CD4-positive, alpha-beta T cell treated with Interleukin-4 for 1 hour (primary cell): ENCODE measurements at regions not wholly inside any gene's neighbourhood (a gene's known extent, or its start where the extent isn't known, plus 50 kb on each side); places are given as distances from the start of the nearest gene placed in this dataset.
A peak's percentile ranks its signal among the peaks of the same experiment; 100 is the strongest.

Experiments
- DNase-seq, 2 donors: peaks; one replicate each; pipeline ENCODE4 v3.0.0-alpha.2; 2020 to 2022

DNA sequence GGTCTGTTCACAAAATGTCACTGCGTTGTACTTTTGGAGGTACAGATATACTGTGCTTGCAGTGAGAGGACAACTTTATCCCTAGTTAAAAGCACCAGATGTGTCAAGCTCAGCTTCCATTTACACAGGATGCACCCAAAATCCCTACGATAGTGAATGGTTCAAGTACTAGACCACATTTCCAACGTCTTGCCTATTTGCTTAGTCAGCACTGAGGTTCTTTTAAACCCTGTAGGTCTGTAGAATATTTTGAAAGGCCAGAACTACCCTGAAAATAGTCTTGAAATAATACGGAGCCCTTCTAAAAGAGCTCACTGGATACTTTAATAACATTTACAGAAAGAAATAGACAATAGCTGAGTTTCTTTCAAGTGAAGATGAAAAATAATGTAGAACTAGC lies 466.1 kb downstream of the FUT8 start:
- DNase-seq = no peak

DNA sequence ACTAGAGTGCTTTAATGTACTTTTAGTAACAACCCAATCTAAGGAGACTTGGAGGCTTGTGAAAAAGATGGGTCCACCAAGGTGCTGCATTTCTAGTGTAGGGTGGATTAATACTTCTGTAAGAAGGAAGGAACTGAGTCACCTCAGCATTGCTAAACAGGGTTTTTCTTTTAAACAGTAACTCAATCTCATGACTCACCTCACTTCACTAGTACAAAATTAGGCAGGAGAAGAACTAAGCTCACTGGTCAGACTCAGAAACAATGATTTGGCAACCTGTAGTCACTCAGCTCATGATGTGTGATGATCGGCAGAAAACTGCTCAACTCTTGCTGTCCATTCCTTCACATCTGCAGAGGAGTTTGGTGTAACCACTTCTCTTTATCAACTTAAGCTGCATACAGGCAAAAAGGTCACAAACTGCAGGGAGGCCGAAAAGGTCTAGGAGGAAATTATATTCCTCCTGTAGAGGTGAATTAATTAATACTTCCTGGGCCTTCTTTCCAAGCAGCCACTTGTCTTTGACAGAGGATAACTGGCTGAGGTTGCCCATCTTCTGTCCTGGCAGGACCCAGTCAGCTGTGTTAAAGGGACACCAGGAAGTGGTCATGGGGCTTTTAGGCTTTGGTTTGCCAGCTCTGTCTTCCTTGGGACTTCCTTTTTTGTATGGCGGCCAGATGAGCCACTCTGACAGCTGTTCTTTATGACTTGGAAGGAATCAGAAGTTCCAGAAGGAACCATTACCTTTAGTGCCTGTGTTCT lies 466.9 kb downstream of the FUT8 start:
- DNase-seq = no peak

DNA sequence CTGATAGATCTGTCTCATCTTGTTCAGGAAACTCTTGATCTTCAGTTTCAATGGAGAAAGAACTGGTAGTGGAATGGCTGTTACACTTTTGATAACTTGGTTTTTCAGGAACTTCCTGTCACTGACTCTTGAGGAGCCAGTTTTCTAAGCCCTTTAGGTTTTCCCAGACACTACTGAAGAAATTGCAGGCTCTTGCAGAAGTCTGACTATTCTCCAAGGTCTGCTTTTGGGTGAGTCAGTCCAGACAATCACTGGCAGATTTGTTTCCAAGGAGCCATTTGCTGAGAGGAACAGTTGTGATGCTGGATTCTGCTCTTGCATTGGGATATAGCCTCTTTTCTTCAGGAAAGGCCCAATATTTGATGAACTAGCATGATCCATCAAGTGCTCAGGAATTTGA lies 468.0 kb downstream of the FUT8 start:
- no peak for DNase-seq

DNA sequence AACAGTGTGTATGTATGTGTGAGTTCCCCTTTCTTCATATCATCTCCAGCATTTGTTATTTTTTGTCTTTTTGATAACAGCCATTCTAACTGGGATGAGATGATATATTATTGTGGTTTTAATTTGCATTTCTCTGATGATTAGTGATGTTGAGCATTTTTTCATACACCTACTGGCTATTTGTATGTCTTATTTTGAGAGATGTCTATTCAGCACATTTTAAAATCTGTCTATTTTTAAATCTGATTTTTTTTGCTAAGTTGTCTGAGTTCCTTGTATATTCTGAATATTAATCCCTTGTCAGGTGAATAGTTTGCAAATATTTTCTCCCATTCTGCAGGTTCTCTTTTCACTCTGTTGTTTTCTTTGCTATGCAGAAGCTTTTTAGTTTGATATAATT lies 469.1 kb downstream of the FUT8 start:
- no peak for DNase-seq

DNA sequence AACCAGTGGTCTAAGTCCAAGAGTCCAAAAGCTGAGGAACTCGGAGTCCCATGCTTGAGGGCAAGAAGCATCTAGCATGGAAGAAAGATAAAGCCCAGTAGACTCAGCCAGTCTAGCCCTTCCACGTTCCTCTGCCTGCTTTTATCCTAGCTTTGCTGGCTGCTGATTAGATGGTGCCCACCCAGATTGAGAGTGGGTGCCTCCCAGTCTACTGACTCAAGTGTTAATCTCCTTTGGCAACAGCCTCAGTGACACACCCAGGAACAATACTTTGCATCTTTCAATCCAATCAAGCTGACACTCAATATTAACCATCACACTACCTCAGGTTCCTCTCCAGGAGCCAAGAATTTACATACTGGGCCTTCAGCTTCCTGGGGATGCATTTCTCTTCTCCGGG lies 476.1 kb downstream of the FUT8 start:
- DNase-seq = no peak

DNA sequence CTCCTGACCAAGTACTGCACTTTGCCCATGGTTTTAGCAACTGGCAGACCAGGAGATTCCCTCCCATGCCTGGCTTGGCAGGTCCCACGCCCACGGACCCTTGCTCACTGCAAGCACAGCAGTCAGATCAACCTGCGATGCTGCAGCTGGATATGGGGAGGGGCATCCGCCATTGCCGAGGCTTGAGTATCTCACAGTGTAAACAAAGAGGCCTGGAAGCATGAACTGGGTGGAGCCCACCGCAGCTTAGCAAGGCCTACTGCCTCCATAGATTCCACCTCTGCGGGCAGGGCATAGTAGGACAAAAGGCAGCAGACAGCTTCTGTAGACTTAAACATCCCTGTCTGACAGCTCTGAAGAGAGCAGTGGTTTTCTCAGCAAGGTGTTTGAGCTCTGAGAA lies 479.8 kb downstream of the FUT8 start:
- no peak for DNase-seq

DNA sequence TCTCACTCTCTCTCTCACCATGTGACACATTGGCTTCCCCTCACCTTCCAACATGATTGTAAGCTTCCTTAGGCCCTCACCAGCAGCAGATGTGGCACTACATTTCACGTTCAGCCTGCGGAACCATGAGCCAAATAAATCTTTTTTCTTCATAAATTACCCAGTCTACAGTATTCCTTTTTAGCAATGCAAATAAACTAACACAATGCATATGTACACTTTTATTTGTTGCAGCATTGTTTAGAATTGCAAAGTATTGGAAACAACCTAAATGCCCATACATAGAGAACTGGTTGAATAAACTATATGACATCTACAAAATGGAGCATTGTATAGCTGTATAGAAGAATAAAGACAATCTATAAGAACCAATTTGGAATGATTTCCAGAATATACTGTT lies 487.6 kb downstream of the FUT8 start:
- no peak for DNase-seq

DNA sequence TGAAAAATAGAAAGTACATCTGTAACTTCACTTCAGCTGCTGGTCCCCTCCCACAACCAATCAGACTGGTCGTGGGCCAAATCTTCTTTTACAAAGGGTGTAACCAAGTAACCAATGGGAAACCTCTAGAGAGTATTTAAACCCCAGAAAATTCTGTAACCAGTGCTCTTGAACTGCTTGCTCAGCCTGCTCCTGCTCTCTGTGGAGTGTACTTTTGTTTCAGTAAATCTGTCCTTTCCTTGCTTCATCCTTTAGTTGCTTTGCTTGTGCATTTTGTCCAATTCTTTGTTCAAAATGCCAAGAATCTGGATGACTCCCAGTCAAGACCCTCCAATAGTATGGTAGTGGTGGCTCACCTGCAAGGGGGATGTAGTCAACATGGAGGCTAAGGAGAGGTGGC lies 489.1 kb downstream of the FUT8 start:
- no peak for DNase-seq

DNA sequence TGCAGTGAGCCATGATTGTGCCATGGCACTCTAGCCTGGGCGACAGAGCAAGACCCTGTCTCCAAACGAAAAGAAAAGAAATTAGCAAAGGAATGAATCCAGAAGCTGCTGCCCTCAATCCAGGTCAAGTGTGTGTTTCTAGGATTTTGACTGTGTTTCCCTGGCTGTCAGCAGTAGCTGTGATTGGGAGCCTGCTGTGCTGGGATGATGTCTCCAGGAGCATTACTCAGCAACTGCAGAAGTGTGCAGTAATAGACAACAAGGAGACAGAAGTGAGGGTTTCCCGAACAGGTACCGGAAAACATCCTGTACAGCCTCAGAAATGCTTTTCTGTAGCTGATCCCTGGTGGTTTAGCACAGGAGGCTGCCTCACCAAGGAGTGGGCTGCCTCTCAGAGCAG lies 492.5 kb downstream of the FUT8 start:
- no peak for DNase-seq

DNA sequence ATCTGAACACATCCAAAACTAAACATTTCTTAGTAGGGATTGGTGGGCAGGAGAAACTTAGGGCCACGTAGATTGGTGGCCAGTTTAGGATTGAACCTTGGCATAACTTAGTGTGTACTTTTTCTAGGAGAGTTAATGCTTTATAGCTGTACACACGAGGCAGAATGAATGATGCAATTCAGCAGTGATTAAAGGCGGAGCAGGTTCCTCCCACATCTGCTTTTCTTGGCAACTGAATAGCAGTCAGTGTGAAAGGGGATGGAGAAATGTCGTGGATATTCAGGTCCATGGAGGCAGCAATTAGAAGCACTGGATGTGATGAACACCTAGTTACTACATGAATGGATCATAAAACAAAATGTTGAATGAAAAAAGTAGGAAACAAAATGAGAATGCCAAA lies 493.8 kb downstream of the FUT8 start:
- DNase-seq = no peak

DNA sequence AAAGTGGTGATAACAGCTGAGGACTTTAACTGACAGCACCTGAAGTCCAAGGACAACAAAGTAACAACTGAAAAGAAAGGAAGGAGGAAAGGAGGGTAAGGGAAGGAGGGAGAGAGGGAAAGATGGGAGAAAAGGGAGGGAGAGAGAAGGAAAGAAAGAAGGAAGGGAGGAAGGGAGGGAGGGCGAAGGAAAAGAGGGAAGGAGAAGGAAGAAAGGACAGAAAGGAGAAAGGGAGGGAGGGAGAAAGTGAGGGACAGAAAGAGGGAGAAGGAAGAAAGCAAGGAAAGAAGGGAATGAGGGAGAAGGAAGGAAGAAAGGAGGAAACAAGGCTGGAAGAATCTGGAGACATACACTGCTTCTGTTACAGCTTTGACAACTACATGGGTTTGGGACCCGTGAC lies 494.4 kb downstream of the FUT8 start:
- no peak for DNase-seq

DNA sequence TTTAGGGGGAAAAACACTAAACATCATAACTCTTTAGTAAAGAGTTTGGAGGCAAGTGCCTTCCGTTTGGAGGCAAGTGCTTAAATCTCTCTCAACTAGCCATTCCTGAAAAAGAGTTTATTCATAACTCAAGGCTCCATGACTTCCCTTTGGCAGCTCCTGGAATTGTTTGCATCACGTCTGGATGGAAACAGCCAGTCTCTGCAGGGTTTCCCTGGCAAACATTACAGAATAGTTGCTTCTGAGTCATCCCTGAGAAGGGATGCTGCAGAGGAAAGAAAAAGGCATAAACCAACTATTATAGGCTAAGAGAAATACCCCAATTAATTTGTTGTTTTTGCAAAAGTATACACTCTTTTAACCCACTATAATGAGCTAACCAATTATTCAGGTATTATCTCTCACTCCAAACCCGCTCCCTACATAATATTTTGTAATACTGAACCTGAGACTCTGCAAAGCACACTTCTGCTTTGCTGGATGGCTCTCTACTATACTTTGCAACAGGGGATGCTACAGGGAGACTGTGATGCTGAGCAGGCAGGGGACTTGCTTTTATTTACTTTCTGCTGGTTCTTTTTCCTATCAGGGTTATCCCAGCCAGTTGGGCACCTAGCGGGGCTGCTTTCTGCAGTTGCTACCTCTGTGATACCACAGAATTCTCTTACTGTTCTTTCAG lies 497.7 kb downstream of the FUT8 start:
- no peak for DNase-seq

DNA sequence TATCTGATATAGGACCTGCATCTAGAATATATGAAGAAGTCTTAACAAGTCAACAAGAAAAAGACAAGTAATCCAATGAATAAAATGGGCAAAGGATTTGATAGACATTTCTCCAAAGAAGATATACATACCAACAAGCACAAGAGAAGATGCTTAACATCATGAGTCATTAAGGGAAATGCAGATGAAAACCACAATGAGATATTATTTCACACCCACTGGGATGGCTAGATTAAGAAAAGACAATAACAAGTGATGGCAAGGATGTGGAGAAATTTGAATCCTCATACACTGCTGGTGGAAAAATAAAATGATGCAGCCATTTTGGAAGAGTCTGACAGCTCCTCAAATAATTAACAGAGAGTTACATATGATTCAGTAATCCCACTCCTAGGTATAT lies 502.6 kb downstream of the FUT8 start:
- DNase-seq = peak in 1 of 2 donors; percentile 19

DNA sequence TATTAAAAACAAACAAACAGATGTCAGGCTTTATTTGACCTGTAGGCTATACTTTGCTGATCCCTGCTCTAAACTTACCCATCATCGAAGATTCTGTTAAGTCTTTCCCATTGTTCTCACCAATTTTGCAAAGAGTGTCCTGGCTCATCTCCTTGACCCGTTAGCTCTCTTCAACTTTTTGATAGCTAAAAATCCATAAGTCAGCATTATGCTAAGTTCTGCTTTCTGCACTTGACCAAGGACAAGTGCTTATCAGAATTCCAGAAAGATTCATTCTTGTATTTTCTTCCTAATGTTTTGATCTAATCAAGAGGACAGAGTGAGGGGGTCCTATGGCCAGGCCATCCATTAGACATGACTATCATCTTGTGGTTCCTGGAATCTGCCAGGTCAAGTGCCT lies 503.5 kb downstream of the FUT8 start:
- no peak for DNase-seq

DNA sequence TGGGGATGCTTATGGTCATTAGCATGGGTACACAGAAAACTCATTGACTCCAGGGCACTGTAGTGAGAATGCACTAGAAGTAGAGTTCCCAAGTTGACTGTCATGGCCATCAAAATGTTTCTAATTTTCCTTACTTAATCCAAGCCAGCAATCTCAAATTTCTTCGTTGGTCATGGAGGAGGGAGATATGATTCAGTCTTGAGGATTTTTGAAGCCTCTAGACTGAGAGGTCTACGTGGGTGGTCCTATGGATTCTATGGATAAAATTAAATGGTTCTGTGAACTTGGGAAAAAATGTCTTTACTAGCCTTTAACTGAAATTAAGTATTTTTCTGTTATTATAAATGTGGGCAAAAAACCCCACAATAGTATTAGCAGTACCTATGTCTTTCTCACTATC lies 508.5 kb downstream of the FUT8 start:
- no peak for DNase-seq

DNA sequence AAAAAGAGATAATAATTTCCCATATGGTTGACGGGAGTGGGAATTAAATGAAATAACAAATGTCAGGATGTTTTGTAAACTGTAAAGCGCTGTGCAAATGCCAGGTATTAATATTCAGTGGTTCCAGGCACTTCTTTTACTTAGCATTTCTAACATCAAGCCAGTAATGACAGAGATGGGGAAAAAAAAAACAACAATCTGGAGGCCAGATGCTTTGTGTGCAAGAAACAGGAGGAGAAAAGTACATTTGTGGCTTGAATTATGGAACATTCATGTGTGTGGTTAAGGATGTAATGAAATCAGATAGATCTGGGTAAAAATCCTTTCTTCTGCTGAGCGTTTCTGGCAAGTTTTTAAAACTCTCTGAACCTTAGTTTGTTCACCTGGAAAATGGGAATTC lies 509.6 kb downstream of the FUT8 start:
- DNase-seq = no peak

DNA sequence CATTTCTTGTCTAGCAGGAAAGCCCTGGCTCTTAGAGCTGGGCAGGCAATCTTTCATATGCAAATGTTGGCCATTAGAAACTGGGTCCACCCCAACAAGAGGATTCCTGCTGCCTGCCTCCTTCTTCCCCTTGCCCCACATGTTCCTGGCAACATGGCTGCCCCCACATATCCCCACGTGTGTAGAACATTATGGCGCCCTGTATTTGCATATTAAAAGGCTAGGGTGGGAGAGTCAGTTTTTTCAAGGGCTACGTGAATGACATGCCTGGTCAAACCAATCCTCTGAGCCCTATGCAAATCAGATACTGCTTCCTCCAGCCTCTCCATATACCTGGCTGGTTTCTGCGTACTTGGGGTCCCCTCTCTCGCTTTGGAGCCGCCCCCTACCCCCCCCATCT lies 514.0 kb downstream of the FUT8 start:
- no peak for DNase-seq

DNA sequence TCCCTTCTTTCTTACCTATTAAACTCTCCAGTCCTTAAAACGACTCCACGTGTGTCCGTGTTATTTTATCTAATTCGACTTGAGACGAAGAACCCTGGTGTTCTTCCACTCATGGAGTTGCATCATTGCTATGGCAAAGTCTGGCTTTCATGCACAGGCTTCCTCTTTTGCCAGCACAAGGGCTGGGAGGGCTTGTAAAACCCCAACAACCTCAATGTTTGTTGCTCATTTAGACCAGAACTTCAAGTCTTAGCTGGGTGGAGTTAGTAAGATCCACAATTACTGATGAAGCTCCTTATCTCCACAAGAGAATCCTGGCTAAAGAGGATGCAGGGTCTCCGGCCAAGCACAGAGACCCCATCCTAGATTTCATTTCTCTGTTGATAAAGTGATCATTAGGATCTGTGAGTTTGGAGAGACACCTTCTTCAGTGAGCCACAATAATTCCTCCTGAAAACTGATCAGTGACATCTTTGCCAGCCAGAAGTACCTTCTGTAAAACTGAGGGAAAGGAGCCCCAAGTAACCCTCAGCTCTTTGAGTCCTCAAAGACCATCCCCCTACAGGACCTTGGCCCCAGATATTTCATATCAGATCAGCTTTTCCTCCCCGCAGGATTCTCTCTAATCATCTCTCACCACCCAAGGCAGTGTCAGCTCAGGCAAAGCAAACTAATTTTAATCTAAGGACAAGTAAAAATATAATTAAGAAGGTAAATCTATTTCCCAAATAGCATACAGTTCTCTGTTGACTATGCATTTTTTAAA lies 514.6 kb downstream of the FUT8 start:
- peak in 1 of 2 donors; percentile 22 for DNase-seq

DNA sequence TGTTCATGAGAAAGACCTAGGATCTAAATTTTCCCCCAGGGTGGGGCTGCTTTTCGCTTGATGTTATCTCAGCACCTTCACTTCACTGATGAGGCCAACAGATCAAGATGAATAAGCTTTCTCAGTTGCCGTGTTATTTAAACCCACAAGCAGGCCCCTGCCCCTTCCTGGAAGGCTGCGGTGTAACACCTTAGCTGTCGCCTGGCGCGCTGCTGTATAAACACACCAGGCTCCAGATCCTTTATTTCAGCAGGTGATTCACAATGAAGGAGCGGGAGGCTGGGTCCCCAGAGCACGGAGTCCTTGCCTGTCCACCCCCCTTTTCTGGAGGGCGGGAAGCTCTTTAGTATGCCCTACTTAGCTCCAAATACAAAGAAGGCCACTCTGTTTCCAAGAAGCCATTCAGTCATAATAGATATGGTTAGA lies 515.4 kb downstream of the FUT8 start:
- peak; percentile 78 to 81 for DNase-seq

DNA sequence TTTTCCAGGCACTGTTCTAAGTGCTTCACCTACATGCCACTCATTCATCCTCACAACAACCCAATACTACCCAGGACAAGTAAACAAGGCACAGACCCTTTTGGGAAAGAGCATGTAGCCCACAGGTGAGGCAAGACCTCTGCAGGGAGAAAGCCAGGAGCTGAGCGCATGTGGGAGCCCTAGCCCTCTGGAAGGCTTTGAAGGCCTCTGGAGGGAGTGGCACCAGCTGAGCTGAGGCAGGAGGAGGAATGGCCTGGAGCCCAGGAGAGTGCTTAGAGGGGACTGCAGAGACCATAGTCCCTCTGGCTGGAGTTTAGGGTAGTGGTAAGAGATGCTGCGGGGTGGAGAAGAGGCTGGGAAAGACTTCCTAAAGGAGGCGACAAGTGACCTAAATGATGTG lies 516.5 kb downstream of the FUT8 start:
- no peak for DNase-seq

DNA sequence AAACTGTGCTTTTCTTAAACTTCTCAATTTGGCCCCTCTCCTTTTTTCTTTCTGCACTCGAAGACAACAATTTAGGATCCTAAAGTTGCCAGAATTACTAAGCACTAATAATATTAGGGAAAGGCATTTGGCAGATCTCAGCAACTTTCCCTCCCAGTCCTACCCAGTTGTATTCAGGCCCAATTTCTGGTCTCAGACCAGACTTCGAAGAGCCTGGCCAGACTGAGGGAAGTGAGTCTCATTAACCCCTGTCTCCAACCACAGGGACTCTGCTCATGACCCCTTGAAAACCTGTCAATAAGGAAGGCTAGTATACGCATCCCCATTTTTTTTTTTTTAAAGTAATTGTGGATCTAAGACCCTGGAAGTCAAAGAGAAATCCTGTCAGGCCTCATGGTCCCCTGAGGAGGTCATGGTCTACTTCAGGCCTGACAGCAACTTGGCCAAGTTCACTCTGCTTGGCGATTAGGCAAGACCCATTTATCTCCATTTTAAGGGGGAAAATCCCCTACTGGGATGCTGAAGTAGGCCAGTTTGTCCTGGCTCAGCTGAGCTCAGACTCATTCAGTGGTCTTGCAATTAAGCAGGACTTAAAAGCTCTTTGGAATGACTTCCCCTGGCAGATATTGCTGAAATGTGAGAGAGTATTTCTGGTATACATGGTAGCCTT lies 521.0 kb downstream of the FUT8 start:
- no peak for DNase-seq

DNA sequence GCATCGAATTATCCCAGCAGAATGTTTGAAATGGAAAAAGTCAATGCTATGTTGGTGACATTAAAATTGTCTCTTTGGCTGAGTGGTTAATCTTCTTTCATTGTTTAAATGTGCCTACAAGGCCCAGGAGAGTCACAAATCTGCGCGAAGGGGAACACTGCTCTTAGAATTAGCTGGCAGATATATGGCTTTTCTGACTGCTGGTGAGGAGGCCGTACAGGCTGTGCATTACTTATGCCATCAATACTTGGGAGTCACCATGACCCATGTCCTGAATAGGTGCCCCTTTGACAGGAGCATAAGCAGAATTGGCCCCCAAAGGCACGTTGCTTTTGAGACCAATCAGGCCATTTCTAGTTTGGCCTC lies 521.5 kb downstream of the FUT8 start:
- DNase-seq = no peak

DNA sequence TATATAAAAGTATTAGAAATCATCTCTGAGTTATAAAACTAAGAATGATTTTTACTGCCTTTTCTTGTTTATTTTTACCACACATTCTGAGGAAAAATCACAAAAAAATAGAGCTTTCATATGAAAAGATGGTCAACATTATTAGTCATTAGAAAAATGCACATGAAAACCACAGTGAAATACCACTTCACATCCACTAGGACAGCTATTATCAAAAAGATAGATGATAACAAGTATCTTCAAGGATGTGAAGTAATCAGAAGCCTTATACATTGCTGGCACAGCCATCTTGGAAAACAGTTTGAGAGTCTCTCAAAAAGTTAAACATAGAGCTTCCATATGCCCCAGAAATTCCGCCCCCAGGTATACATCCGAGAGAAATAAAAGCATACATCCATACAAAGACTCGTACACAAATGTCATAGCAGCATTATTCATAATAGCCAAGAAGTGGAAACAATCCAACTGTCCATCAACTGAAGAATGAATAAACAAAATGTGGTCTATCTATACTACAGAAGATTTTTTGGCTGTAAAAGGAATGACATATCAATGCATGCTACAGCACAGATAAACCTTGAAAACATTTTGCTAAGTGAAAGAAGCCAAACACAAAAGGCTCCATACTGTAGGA lies 523.9 kb downstream of the FUT8 start:
- no peak for DNase-seq
